NCI-H1436 (cell line): ENCODE measurements at regions not wholly inside any gene's neighbourhood (a gene's known extent, or its start where the extent isn't known, plus 50 kb on each side); places are given as distances from the start of the nearest gene placed in this dataset.
"Not testable (repeated sequence)": the region's sequence is repeated elsewhere in the genome, so short reads cannot be mapped to it uniquely, and the experiment has no call there.

Experiments
- DNase-seq: peaks from one replicate; lab custom pipeline; 2025; lab: John Stamatoyannopoulos, UW

- DNase-seq = no peak
Observed at GRCh38 chr4:98828801-98829200, 100.1 kb downstream of the EIF4E start.

GRCh38 chr4:98827661-98828060 lies 101.3 kb downstream of the EIF4E start:
- no peak for DNase-seq

GRCh38 chr4:98822144-98822543 lies 106.8 kb downstream of the EIF4E start:
- DNase-seq = no peak

GRCh38 chr4:98818116-98818515 lies 110.8 kb downstream of the EIF4E start:
- DNase-seq = not testable (repeated sequence)

- no peak for DNase-seq
Observed at GRCh38 chr4:98816816-98817215, 112.1 kb downstream of the EIF4E start.

- no peak for DNase-seq
Observed at GRCh38 chr4:98816386-98816785, 112.5 kb downstream of the EIF4E start.

- no peak for DNase-seq
Observed at GRCh38 chr4:98804403-98804802, 124.5 kb downstream of the EIF4E start.

GRCh38 chr4:98803251-98803650 lies 125.7 kb downstream of the EIF4E start:
- DNase-seq = no peak

GRCh38 chr4:98802770-98803198 lies 126.1 kb downstream of the EIF4E start:
- DNase-seq = no peak

- DNase-seq = no peak
Observed at GRCh38 chr4:98801259-98801725, 127.6 kb downstream of the EIF4E start.

GRCh38 chr4:98796991-98797390 lies 131.9 kb downstream of the EIF4E start:
- no peak for DNase-seq

GRCh38 chr4:98794565-98795205 lies 134.2 kb downstream of the EIF4E start:
- no peak for DNase-seq

GRCh38 chr4:98793658-98794057 lies 135.2 kb upstream of the TSPAN5 start:
- no peak for DNase-seq

- DNase-seq = no peak
Observed at GRCh38 chr4:98786866-98787265, 128.5 kb upstream of the TSPAN5 start.

- no peak for DNase-seq
Observed at GRCh38 chr4:98784947-98785706, 126.7 kb upstream of the TSPAN5 start.

- DNase-seq = no peak
Observed at GRCh38 chr4:98781641-98782357, 123.4 kb upstream of the TSPAN5 start.

- DNase-seq = no peak
Observed at GRCh38 chr4:98780926-98781325, 122.5 kb upstream of the TSPAN5 start.

GRCh38 chr4:98779088-98779487 lies 120.7 kb upstream of the TSPAN5 start:
- DNase-seq = no peak

GRCh38 chr4:98778206-98778605 lies 119.8 kb upstream of the TSPAN5 start:
- DNase-seq = no peak

GRCh38 chr4:98775672-98776071 lies 117.3 kb upstream of the TSPAN5 start:
- DNase-seq = no peak

- no peak for DNase-seq
Observed at GRCh38 chr4:98773638-98774037, 115.2 kb upstream of the TSPAN5 start.

- no peak for DNase-seq
Observed at GRCh38 chr4:98771959-98772632, 113.7 kb upstream of the TSPAN5 start.
